Limb (tissue), 2 donors: ENCODE measurements at regions not wholly inside any gene's neighbourhood (a gene's known extent, or its start where the extent isn't known, plus 50 kb on each side); places are given as distances from the start of the nearest gene placed in this dataset.
A peak's percentile ranks its signal among the peaks of the same experiment; 100 is the strongest.
"Not testable (repeated sequence)": the region's sequence is repeated elsewhere in the genome, so short reads cannot be mapped to it uniquely, and the experiment has no call there.

ENCODE experiments used
- DNase-seq, 2 donors: peaks; one replicate each; pipeline ENCODE4 v3.0.0-alpha.2; 2016; ENCODE audit errors: extremely low spot score in 2 of 2

GRCh38 chr9:78383130-78383529 lies 86.2 kb downstream of the PSAT1 start:
- DNase-seq: no peak

GRCh38 chr9:78386348-78386747 lies 89.4 kb downstream of the PSAT1 start:
- no peak for DNase-seq

GRCh38 chr9:78386773-78387172 lies 89.8 kb downstream of the PSAT1 start:
- no peak for DNase-seq

DNA sequence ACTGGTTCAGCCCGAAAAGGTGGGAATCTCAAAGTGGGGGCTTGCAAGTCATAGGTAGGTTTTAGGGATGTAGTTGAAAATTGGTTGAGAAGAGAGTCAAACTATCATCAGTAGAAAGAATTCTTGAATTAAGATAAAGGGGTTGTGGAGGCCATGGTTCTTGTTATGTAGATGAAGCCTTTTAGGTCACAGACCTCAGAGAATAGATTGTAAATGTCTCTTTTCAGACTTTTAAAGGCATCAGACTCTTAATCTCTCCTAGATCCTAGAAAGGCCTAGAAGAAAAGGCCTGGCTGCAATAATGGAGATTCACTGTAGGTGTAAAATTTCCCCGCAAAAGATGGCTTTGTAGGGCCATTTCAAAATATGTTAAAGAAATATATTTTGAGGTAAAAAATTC lies 96.4 kb downstream of the PSAT1 start:
- no peak for DNase-seq

GRCh38 chr9:78393932-78394331 lies 97.0 kb downstream of the PSAT1 start:
- DNase-seq: no peak

GRCh38 chr9:78396087-78396486 lies 99.2 kb downstream of the PSAT1 start:
- DNase-seq: no peak

GRCh38 chr9:78397045-78397444 lies 100.1 kb downstream of the PSAT1 start:
- no peak for DNase-seq

DNA sequence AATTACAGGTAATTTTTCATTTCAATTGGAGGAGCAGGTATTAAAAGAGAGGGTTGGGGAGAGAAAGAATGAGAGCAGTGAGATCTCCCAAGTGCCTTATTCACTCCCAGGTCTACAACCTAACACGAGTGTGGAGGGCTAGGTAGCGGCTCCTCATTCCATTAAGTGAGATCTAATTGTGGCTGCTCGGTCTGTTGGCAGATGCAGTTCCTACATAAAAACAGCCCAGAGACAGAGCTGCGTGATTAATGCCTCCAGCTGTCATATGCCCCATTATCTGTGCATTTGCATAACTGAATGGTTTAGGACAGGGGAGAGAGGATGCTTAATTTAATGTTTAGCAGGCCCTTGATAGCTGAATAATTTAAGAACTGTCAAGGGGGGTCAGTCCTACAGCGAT lies 100.5 kb downstream of the PSAT1 start:
- DNase-seq: peak in 1 of 2 donors; percentile 38

DNA sequence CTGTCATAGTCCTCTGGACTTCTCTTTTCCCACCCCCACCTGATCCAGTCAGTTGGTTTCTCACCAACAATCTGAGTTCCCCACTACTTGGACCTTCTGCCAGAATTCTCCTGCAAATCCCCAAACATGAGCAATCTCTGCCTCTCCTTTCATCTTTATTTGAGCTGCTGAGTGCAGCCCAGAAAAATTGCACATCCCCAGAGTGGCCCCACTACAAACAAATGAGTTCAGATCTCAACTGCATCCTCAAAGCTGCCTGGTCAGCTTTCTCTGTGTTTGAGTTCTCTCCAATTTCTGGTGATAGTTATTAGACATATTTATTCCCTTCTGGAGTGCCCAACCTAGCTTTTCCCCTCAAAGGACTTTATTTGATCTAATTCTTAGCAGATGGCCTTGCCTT lies 102.2 kb downstream of the PSAT1 start:
- DNase-seq: no peak

DNA sequence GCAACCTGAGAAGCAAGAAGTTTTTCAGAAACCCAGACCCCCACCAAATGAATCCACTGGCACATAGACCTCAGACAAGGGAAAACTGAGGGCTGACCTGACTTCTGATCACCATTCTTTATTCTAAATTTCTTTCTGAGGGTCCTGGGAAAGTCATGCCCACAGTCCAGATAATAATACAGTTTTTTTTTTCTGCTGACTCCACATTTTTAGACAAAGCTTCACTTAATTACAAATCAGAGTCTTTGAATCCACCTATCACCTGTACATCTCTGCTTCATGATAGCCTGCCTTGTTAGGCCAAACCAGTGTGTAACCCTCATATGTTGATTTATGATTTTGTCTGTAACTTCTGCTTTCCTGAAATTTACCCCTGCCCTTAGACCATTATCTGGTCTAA lies 103.6 kb downstream of the PSAT1 start:
- DNase-seq: no peak

DNA sequence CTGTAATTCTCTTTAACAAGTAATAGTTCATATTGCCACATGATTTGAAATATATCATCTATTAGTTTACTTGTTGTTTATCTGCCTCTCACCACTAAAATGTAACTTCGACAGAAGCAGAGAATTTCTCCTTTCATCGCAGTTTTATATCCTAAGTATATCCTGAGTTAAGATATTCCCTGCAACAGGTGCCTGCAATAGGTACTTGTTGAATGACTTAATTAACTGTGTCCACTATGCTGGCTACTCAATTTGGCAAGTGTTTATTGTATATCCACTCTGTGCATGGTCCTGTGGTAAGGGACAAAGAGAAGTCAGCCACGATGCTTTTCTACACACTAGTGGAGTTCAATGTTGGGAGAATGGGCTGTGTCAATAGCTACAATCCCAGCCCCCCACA lies 108.5 kb downstream of the PSAT1 start:
- DNase-seq: no peak

DNA sequence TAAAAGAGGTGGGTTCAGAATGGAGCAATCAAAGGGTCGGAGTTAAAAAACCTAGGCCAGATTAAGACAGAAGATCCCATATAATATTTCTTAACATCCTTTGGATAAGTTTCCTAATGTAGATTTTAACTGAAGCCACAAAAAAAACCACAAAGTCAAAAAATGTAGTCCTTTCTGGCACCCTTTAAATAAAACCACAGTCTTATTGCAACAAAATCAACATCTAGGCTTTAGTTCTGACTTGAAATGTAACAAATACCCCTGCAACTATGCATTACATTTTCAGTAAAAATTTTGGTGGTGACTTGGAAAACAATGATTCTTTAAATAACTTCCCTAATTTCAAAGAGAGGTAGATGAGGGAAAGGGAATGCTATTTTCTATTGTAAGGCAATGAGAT lies 109.2 kb downstream of the PSAT1 start:
- DNase-seq: no peak

DNA sequence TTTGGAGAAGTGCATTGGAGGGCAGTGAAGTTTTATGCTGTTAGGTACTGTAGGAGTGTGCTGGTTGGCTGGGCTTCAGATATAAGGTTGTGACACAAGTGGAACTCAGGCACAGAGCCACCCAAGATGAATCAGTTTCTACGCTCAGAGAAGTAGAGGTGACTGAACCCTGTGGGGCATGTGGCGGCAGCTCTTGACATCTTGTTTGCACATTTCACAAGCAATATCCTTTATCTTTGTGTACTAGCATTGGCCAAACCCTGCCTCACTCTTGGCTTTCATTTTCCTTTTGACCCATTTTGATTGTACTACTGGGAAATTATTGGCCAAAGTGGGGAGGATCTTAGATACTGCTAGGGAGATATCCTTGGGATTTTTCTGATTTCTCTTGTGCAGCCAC lies 110.0 kb downstream of the PSAT1 start:
- DNase-seq: no peak

DNA sequence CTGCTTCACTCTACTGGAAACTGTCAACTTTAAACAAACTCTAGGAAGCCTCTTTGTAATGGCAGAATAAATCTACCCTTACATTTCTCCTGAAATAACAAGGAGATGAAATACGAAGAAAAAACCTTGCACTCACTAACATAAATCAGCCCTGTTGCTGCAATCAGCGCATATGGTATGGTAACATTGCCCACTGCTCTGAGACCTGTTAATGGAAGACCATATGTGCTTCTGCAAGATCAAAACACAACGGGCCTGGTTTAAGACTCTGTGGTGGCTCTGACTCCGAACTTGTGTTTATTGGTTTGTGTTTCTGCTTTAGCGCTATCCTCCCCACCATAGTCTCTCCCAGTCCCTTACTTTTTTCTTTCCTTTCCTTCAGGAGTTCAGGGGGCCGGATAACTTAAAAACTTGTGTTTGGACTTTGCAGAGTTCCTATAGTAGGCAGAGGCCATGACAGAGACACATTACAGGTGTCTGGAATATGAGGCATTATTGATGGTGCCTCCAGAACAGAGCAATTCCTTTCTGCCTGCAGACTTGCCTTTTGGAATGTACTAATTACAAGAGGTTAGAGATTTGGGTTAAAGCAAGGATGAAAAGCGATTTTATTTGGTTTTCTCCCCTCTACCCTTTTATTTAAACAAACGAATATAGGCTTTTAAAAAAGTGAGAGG lies 110.8 kb downstream of the PSAT1 start:
- DNase-seq: no peak

DNA sequence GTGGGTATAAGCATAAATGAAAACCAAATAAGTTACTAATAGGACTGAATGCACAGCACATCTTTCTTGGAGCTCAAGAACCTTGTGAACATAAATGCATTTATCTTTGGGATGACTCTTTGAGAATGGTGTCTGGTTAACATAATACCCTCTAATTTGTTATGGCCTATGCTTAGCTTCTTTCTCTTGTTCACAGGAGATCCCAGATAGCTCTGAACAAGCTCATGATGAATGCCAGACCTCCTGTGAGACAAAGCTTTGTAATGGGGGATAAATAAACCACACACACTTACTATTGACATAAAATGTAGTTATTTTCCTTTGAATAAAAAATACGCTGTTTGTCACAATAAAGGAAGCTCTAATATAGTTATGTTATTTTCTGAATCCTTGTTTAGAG lies 111.5 kb downstream of the PSAT1 start:
- DNase-seq: no peak

GRCh38 chr9:78409928-78410510 lies 113.1 kb downstream of the PSAT1 start:
- DNase-seq: not testable (repeated sequence)

GRCh38 chr9:78422309-78422708 lies 125.4 kb downstream of the PSAT1 start:
- no peak for DNase-seq

GRCh38 chr9:78424299-78424698 lies 127.4 kb downstream of the PSAT1 start:
- DNase-seq: no peak

DNA sequence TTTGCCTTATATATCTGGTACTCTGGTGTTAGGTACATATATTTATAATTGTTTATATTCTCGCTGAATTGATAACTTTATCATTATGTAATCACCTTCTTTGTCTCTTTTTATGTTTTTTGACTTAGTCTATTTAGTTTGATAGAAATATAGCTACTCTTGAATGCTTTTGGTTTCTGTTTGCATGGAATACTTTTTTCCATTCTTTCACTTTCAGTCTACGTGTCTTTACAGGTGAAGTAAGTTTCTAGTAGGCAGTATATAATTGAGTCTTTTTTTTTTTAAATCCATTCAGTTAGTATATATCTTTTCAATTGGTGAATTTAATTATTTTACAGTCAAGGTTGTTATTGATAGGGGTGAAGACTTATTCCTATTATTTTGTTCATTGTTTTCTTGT lies 131.7 kb downstream of the PSAT1 start:
- no peak for DNase-seq

DNA sequence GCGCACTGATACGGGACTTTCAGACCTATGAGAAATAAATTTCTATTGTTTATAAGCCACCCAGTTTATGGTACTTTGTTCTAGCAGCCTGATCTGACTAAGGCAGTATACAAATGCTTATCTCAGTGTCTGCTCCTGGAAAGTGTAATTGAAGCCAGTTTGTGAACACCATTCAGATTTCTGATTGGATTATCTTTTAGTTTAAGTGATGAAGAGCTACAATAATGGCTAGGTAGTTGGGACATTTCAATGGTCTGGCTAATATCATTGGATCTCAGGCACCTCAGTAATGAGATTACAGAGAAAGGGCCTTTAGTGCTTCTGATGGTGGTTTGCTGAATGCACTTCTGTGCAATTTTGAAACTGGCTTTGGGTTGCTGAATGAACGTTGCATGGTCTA lies 133.5 kb downstream of the PSAT1 start:
- no peak for DNase-seq

DNA sequence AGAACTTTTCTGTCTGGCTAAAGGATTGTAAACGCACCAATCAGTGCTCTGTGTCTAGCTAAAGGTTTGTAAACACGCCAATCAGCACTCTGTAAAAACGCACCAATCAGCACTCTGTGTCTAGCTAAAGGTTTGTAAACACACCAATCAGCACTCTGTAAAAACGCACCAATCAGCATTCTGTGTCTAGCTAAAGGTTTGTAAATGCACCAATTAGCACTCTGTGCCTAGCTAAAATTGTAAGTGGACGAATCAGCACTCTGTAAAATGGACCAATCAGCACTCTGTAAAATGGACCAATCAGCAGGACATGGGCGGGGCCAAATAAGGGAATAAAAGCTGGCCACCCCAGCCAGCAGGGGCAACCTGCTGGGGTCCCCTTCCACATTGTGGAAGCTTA lies 134.1 kb downstream of the PSAT1 start:
- not testable (repeated sequence) for DNase-seq

- DNase-seq: no peak
Measured at GRCh38 chr9:78436873-78437272, 139.9 kb downstream of the PSAT1 start.

DNA sequence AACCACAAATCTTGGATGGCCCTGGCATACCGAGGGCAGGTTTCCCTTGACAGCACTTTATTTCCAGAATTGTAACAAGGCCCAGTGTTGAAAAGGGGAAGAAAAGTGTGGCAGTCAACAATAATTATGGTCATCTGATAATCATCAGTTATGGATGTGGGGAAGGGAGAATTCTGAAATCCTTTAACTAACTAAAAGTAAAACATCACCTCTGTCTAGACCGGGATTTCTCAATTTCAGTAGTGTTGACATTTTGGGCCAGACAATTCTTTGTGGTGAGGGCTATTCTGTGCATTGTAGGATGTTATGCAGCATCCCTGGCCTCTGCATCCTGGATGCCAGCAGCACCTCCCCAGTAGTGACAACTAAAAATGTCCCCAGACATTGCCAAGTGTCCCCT lies 140.4 kb downstream of the PSAT1 start:
- DNase-seq: no peak

GRCh38 chr9:78437806-78438205 lies 140.9 kb downstream of the PSAT1 start:
- no peak for DNase-seq
